ENCODE measurements at regions not wholly inside any gene's neighbourhood (a gene's known extent, or its start where the extent isn't known, plus 50 kb on each side); places are given as distances from the start of the nearest gene placed in this dataset.

GRCh38 chr14:101027291-101027690, 123.8 kb upstream of the RTL1 start:
- no peak for DNase-seq

- no peak for DNase-seq
Measured at GRCh38 chr14:101027966-101028365, 124.4 kb upstream of the RTL1 start.

DNA sequence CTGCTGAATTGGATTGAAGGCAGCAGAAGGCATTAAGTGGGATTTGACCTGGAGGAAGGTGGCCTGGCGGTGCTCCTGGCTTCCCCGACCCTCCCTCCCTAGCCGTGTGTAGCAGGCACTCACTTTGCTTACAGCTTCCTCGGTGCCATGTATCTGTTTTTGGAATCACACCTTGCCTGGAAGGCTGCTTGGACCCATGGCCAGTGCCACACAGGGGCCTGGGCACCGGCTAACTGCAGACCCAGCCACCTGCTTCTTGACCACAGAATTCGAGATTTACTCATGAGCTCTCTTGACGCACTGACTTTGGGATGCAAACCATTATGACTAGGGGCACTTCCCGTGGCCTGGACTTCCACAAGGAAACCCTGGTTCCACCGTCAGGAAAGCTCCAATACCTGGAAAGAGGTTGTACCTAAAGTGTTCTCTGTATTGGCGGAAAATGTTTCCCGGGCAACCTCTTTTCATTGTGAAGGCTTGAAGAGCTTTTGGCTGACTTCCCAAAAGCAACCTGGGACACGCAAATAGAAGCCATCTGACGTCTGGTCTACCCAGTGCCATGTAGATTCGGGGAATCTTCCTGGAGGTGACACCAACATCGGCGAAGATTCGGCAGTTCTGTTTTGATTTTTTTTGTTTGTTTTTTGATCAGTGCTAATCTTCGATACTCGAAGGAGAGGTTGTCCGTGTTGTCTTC, 125.6 kb upstream of the RTL1 start:
- no peak for DNase-seq

DNA sequence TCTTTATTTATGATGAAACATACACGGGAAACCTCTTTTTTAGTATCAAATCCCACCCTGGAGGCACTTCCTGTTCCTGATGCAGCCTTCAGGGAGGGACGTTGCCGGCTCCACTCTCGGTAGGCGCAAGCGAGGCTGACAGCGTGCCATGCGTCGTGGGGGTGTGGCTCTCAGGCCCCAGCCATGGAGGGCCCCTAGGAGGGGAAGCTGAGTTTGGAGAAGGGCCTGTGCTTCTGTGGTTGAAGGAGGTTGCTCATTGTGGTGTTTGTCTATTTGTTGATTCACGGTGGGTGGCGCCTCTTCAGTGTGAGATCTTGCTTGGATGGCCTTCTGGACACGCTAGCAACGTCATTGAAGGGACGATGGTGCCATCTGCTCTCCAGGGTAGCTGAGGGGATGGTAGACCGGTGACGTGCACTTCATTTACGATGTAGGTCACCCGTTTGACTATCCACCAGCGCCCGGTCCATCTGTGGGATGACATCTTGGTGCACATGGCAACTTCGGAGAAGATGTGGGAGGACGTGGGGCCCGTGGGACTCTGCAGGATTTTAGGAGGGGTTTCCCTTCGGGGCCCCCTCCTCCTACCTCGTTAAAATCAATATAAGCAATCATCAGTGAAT, 126.3 kb upstream of the RTL1 start:
- no peak for DNase-seq

- DNase-seq: no peak
Measured at GRCh38 chr14:101030586-101030985, 127.1 kb upstream of the RTL1 start.

DNA sequence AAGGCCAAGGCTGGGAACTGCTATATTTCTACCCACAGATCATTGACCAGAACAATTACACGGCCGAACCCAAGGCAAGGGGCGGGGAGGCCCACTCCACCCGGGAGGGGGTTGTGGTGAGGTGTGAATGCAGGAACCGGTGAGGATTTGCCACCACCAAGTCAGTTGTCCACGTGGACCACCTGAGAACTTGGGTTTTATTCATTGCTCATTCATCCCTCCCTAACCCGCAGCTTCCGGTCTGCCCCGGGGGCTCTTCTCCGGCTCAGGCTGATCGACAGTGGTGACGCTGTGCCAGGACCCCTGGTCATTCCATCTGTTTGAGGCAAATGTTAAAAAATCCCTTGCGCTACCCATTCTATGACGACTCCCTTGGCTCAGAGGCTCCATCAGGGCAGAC, 127.7 kb upstream of the RTL1 start:
- DNase-seq: no peak

- no peak for DNase-seq
Measured at GRCh38 chr14:101031721-101032120, 128.2 kb upstream of the RTL1 start.

DNA sequence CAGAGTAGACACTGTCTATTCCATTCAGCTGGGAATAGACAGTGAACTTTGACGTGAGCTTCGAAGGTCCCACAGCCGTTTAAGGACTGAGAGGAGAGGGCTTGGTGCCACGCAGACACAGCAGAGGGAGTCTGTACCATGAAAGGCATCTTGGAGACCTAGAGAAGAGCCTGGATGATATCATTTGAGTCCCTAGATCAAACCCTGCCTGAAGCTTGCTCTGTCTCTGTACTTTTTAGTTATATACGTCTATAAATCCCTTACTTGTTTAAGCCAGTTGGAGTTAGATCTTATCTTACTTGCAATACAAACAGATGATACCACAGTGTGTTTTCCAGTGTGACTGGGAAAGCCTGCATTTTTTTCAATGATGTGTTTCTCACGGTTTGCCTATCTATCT, 128.9 kb upstream of the RTL1 start:
- no peak for DNase-seq

DNA sequence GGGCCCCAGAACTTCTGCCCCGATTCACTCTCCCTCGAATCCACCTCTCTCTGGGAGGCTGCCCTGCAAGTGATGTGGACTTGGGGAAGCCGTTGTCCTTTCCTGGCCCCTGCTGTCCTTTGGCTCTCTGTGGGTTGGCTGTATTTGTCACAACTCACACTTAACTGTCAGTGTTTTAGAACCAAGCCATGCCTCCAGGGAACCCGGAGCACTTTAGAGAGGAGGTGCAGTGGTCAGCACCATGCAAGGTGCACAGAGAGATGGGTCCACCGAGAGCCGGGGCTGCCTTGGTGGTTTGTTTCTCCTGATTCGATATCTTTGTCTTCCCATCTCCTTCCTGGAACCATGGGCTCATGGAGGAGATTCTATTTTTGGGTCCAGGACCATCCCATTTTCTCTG, 129.5 kb upstream of the RTL1 start:
- DNase-seq: no peak

DNA sequence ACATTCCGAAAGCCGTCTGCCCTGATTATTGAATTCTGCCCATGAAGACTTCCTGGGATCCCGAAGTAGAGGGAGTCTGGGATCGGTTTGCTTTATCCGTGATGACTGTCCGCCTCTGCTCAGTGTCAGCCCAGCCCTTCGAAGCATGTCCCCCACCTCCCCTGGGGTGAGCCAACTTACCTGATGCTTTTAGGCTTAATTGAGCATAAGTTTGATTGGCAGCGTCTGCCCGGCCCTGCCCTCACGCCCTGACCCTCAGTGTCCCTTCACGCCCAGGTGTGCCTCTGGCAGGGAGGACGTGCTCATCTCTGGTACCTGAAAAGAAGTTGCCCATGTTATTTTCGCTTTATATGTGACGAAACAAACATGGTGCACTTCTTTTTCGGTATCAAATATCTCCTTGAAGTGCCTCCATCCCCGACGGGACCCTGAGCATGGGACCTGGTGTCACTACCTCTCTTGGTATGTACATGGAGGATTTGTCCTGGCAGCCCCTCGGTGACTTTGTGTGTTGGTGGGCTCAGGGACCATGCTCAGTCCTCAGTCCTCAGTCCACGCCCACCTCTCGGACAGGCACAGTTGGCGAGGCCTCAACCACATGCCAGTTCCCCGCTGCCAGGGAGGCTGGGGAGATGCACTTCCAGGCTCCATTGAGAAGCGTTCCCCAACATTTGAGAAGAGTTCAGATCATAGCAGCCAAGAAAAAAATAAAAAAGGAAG, 130.1 kb upstream of the RTL1 start:
- no peak for DNase-seq

DNA sequence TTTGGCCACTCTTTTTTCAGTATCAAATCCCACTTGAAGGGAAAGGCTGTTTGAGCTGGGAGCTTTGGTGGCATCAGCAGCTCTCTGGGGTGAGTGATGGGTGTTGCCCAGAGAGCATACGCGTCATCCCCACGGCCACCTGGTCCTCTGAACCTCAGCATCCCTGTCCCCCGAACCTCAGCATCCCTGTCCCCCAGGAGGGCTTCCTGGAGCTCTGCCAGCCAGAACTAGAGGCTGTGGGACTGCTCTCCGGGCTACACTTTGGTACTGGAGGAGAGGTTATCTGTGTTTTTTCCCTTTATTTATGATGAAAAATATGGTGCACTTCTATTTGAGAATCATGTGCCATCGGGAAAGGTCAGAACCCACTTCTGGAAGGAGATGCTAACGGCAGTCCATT, 131.5 kb upstream of the RTL1 start:
- no peak for DNase-seq

- DNase-seq: no peak
Measured at GRCh38 chr14:101035466-101036225, 132.1 kb upstream of the RTL1 start.

DNA sequence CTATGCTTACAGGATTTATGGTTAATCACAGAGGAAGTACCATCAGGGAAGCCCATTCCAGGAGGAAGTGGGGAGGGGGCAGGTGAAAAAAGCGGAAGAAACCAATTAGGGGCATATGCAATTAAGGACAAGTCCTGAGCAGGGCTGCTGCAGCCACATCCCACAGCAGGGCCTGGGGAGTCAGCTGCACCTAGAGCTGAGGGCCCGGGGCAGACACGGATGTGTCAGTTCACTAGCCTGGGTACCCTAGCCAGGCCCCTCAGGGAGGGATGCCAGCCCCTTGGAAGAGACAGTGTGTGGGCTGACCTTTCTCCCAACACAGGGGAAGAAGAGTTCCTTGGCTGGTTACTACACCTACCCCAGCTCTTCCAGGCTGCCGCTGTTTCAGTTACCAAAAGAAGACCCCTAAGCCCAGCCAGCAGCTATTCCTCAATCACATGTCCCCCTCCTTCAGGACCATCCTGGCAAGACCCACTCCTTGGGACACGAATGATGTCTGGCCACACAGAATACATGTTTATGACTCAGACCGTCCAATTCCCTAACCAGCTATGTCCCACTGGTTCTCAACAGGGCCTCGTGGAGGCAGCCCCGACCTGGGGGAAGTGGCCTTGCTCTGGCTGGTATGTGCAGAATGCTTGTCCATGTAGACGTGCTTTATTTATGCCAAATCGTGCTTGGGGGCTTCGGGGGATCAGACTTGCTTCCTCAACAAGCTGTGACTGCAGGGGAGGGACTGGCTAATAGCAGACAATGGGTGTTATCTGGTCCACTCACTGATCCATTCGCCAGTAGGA, 133.7 kb upstream of the RTL1 start:
- DNase-seq: no peak

DNA sequence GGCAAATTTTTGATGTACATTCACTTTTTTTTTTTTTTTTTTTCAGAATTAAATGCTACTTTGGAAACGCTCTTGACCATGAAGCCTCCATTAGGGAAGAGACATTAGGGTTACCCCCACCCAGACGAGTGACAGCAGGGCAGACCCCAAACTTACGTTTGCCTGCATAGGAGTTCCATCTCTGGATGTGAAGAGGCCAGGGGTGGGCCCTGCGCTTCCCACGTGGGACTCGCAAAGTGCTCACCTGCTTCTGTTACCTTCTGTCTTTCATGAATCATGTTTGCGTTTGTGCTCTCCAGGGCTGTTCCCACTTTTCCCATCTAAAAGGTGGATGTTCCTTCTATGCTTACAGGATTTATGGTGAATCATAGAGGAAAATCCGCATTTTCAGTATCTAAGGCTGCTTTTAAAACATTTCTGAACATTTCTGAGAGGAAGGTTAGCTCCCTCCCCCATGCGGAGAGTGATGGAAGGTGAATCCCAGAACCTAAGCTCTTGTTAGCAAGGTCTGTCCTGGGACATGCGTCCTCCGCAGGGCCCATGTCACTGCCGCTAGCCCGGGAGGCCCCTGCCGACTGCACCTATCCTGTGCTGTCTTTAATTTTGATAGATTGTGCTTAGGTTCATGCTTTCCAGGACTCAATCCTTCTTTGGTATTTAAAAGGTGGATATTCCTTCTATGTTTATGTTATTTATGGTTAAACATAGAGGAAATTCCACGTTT, 135.7 kb upstream of the RTL1 start:
- no peak for DNase-seq

- DNase-seq: no peak
Measured at GRCh38 chr14:101039755-101040138, 136.2 kb upstream of the RTL1 start.

DNA sequence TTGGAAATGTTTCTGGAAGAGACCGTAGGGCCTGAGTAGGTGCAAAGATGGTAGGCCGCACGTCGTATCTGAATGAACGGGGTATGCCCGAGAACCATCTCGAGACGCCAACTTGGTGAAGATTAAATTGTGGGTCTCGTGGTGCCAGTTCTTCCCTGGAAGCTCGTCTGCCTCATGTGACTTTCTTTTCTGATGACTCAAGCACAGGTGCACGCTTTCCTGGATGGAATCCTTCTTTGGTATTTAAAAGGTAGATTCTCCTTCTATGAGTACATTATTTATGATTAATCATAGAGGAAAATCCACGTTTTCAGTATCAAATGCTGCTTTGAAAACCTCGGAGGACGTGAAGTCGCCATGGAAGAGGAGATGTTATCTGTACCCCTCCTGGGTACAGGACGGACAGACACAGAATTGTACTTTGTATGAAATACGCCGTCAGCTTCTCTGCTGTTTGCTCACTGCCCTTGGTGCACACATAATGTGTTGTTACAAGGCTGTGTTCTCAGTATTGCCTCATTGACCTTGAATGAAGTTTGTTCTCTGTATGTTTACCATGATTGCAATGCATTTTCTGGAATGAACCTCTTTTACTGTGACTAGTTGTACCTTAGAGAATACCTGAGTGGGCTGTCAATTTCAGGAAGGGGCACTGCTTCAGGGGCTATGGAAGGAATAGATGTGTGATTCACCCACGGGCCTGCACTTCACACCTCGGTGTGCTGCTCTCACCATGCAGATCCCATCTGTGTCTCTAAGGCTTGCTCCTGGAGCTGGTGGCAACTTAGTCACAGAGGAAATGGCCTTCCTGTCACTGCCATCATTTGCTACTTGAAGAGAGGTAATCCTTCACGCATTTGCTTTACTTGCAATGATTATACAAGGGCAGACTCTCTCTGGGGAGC, 137.3 kb upstream of the RTL1 start:
- DNase-seq: no peak

- DNase-seq: no peak
Measured at GRCh38 chr14:101043891-101044290, 140.4 kb upstream of the RTL1 start.

DNA sequence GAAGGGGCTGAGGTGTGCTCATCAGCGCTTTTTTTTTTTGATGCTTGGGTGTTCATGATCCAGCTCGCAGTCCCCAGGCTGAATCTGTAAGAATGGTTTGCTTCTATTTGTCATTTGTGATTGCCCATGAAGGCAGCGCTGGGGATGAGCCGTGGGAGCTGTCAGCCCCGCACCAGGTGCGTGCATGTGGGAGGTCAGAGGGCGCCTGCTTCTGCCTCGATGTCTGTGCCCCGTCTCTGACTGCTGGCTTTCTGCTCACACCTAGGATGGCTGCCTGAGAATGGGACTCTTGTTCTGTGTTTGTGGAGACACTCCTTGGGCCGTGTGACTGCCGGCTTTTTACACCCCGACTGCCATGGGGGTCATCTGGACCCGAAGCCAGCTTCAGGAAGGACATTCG, 141.2 kb upstream of the RTL1 start:
- no peak for DNase-seq

GRCh38 chr14:101045511-101045910, 142.0 kb upstream of the RTL1 start:
- no peak for DNase-seq

- no peak for DNase-seq
Measured at GRCh38 chr14:101046071-101046470, 142.5 kb upstream of the RTL1 start.

GRCh38 chr14:101047326-101047725, 143.8 kb upstream of the RTL1 start:
- DNase-seq: no peak
